Fibroblast of the conjunctiva (primary cell): ENCODE measurements at regions not wholly inside any gene's neighbourhood (a gene's known extent, or its start where the extent isn't known, plus 50 kb on each side); places are given as distances from the start of the nearest gene placed in this dataset.
A peak's percentile ranks its signal among the peaks of the same experiment; 100 is the strongest.

Source experiments
- DNase-seq: peaks from one replicate; pipeline ENCODE4 v3.0.0-alpha.2; 2010; ENCODE audit warnings: low read depth

- DNase-seq = no peak
Measured at GRCh38 chr6:90976341-90976740, 389.5 kb upstream of the MAP3K7 start.

- no peak for DNase-seq
Measured at GRCh38 chr6:90975741-90976140, 388.9 kb upstream of the MAP3K7 start.

GRCh38 chr6:90973188-90973587 is 386.3 kb upstream of the MAP3K7 start:
- DNase-seq = no peak

GRCh38 chr6:90970672-90971071 is 383.8 kb upstream of the MAP3K7 start:
- DNase-seq = no peak

GRCh38 chr6:90967471-90967870 is 380.6 kb upstream of the MAP3K7 start:
- DNase-seq = no peak

- no peak for DNase-seq
Measured at GRCh38 chr6:90960324-90960723, 373.5 kb upstream of the MAP3K7 start.

- no peak for DNase-seq
Measured at GRCh38 chr6:90955246-90955645, 368.4 kb upstream of the MAP3K7 start.

- DNase-seq = no peak
Measured at GRCh38 chr6:90953405-90954161, 366.7 kb upstream of the MAP3K7 start.

- DNase-seq = no peak
Measured at GRCh38 chr6:90952176-90952575, 365.3 kb upstream of the MAP3K7 start.

GRCh38 chr6:90948540-90948939 is 361.7 kb upstream of the MAP3K7 start:
- DNase-seq = no peak

- DNase-seq = no peak
Measured at GRCh38 chr6:90947184-90948064, 360.6 kb upstream of the MAP3K7 start.

- no peak for DNase-seq
Measured at GRCh38 chr6:90941885-90942284, 355.0 kb upstream of the MAP3K7 start.

GRCh38 chr6:90940812-90941481 is 354.1 kb upstream of the MAP3K7 start:
- DNase-seq = peak; percentile 36

- DNase-seq = no peak
Measured at GRCh38 chr6:90939906-90940305, 353.0 kb upstream of the MAP3K7 start.

GRCh38 chr6:90938122-90938521 is 351.2 kb upstream of the MAP3K7 start:
- DNase-seq = no peak

- no peak for DNase-seq
Measured at GRCh38 chr6:90936286-90936685, 349.4 kb upstream of the MAP3K7 start.

GRCh38 chr6:90934966-90935365 is 348.1 kb upstream of the MAP3K7 start:
- no peak for DNase-seq

GRCh38 chr6:90934081-90934480 is 347.2 kb upstream of the MAP3K7 start:
- DNase-seq = no peak

GRCh38 chr6:90932351-90932750 is 345.5 kb upstream of the MAP3K7 start:
- no peak for DNase-seq

GRCh38 chr6:90928051-90928450 is 341.2 kb upstream of the MAP3K7 start:
- no peak for DNase-seq

GRCh38 chr6:90925726-90926125 is 338.9 kb upstream of the MAP3K7 start:
- DNase-seq = no peak

GRCh38 chr6:90922325-90922724 is 335.5 kb upstream of the MAP3K7 start:
- DNase-seq = no peak

GRCh38 chr6:90918361-90918760 is 331.5 kb upstream of the MAP3K7 start:
- no peak for DNase-seq
